PC-9 (cell line): ENCODE measurements at regions not wholly inside any gene's neighbourhood (a gene's known extent, or its start where the extent isn't known, plus 50 kb on each side); places are given as distances from the start of the nearest gene placed in this dataset.

Experiments
- CTCF ChIP-seq: fragments of 200-600 bp; sonication (generic); conservative IDR thresholded peaks from 2 replicates; pipeline ENCODE4 v1.6.1; 2017; ENCODE audit warnings: mixed run types, antibody characterized with exemption, mild to moderate bottlenecking, moderate library complexity
- EZH2 ChIP-seq: fragments of 200-600 bp; sonication (generic); IDR thresholded peaks from 2 replicates; pipeline ENCODE4 v1.8.0; 2017; ENCODE audit warnings: antibody characterized with exemption, low read depth

DNA sequence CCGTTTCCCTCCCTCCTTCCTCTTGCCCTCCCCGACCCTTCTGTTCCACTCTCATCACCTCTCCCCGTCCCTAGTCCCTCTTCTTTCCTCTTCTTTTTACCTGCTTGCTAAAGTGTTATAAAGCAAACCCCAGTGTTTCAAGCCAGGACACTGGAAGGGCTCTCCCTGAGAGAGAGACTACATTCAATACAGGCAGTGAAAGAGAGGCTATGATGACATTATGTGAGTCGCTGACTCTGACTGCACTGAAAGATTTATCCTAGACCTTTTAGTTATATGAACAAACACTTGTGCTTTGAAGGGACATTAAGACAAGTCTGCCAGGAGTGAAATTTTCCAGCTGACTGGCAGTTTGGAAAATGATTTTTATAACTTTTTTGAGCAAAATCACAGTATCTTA is 155.7 kb downstream of the S1PR1 start:
- TF ChIP-seq CTCF (no peak), EZH2 (no peak)
